ENCODE measurements at regions not wholly inside any gene's neighbourhood (a gene's known extent, or its start where the extent isn't known, plus 50 kb on each side); places are given as distances from the start of the nearest gene placed in this dataset.

- TF ChIP-seq ZNF114 (CRISPR knock-in tag; IDR thresholded peaks at IDR 0.05) (no peak), STAT1 (IDR thresholded peaks at IDR 0.05; ENCODE audit: unreplicated experiment) (no peak), JUNB (IDR thresholded peaks at IDR 0.05; ENCODE audit: unreplicated experiment) (no peak), CREB1 (CRISPR knock-in tag; IDR thresholded peaks at IDR 0.05; ENCODE audit: low read depth) (no peak), NANOG (IDR thresholded peaks at IDR 0.05; ENCODE audit: borderline replicate concordance) (no peak), POLR2AphosphoS5 (IDR thresholded peaks at IDR 0.05; ENCODE audit: low read depth) (no peak), EZH2phosphoT487 (IDR thresholded peaks at IDR 0.05; ENCODE audit: unreplicated experiment) (no peak), ETS1 (IDR thresholded peaks at IDR 0.05) (no peak), REST (IDR thresholded peaks at IDR 0.05; ENCODE audit: unreplicated experiment) (no peak), ZNF331 (CRISPR knock-in tag; IDR thresholded peaks at IDR 0.05; ENCODE audit: low read depth) (no peak), EZH2 (IDR thresholded peaks at IDR 0.05; ENCODE audit: low read depth, unreplicated experiment) (no peak)
- TF ChIP-seq, protein P1, sequence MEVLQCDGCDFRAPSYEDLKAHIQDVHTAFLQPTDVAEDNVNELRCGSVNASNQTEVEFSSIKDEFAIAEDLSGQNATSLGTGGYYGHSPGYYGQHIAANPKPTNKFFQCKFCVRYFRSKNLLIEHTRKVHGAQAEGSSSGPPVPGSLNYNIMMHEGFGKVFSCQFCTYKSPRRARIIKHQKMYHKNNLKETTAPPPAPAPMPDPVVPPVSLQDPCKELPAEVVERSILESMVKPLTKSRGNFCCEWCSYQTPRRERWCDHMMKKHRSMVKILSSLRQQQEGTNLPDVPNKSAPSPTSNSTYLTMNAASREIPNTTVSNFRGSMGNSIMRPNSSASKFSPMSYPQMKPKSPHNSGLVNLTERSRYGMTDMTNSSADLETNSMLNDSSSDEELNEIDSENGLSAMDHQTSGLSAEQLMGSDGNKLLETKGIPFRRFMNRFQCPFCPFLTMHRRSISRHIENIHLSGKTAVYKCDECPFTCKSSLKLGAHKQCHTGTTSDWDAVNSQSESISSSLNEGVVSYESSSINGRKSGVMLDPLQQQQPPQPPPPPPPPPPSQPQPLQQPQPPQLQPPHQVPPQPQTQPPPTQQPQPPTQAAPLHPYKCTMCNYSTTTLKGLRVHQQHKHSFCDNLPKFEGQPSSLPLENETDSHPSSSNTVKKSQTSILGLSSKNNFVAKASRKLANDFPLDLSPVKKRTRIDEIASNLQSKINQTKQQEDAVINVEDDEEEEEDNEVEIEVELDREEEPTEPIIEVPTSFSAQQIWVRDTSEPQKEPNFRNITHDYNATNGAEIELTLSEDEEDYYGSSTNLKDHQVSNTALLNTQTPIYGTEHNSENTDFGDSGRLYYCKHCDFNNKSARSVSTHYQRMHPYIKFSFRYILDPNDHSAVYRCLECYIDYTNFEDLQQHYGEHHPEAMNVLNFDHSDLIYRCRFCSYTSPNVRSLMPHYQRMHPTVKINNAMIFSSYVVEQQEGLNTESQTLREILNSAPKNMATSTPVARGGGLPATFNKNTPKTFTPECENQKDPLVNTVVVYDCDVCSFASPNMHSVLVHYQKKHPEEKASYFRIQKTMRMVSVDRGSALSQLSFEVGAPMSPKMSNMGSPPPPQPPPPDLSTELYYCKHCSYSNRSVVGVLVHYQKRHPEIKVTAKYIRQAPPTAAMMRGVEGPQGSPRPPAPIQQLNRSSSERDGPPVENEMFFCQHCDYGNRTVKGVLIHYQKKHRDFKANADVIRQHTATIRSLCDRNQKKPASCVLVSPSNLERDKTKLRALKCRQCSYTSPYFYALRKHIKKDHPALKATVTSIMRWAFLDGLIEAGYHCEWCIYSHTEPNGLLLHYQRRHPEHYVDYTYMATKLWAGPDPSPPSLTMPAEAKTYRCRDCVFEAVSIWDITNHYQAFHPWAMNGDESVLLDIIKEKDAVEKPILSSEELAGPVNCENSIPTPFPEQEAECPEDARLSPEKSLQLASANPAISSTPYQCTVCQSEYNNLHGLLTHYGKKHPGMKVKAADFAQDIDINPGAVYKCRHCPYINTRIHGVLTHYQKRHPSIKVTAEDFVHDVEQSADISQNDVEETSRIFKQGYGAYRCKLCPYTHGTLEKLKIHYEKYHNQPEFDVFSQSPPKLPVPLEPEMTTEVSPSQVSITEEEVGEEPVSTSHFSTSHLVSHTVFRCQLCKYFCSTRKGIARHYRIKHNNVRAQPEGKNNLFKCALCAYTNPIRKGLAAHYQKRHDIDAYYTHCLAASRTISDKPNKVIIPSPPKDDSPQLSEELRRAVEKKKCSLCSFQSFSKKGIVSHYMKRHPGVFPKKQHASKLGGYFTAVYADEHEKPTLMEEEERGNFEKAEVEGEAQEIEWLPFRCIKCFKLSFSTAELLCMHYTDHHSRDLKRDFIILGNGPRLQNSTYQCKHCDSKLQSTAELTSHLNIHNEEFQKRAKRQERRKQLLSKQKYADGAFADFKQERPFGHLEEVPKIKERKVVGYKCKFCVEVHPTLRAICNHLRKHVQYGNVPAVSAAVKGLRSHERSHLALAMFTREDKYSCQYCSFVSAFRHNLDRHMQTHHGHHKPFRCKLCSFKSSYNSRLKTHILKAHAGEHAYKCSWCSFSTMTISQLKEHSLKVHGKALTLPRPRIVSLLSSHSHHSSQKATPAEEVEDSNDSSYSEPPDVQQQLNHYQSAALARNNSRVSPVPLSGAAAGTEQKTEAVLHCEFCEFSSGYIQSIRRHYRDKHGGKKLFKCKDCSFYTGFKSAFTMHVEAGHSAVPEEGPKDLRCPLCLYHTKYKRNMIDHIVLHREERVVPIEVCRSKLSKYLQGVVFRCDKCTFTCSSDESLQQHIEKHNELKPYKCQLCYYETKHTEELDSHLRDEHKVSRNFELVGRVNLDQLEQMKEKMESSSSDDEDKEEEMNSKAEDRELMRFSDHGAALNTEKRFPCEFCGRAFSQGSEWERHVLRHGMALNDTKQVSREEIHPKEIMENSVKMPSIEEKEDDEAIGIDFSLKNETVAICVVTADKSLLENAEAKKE (CRISPR knock-in tag; IDR thresholded peaks at IDR 0.05) = no peak
- TF ChIP-seq, protein P2, sequence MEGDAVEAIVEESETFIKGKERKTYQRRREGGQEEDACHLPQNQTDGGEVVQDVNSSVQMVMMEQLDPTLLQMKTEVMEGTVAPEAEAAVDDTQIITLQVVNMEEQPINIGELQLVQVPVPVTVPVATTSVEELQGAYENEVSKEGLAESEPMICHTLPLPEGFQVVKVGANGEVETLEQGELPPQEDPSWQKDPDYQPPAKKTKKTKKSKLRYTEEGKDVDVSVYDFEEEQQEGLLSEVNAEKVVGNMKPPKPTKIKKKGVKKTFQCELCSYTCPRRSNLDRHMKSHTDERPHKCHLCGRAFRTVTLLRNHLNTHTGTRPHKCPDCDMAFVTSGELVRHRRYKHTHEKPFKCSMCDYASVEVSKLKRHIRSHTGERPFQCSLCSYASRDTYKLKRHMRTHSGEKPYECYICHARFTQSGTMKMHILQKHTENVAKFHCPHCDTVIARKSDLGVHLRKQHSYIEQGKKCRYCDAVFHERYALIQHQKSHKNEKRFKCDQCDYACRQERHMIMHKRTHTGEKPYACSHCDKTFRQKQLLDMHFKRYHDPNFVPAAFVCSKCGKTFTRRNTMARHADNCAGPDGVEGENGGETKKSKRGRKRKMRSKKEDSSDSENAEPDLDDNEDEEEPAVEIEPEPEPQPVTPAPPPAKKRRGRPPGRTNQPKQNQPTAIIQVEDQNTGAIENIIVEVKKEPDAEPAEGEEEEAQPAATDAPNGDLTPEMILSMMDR (conservative IDR thresholded peaks at IDR 0.05; ENCODE audit: low read depth in 2 of 2) = no peak
- H3K4me1 Mint-ChIP-seq = peaks cover 9% of the 10 kb centered on the region; the same call in 2 of the 3 replicates
- H4K20me1 ChIP-seq (replicated peaks; ENCODE audit: insufficient read depth) = no peaks in the 10 kb centered on the region; the same call in 1 of the 2 replicates
- H3K27me3 Mint-ChIP-seq (ENCODE audit: insufficient read depth, low read depth, poor library complexity) = peaks cover 11% of the 10 kb centered on the region
- DNase-seq (ENCODE audit: low spot score) = no peak
- H3K36me3 Mint-ChIP-seq (ENCODE audit: low read depth) = no peaks in the 10 kb centered on the region
- 0 out of 2 replicates have a peak, but pooled peaks cover 3% of the 10 kb centered on the region for H3K4me1 ChIP-seq (ENCODE audit: insufficient read depth)
- H3K4me2 ChIP-seq = no peak overlapping the region
- H3K4me3 ChIP-seq = no peak overlapping the region
- H3K9me3 Mint-ChIP-seq = no peaks in the 10 kb centered on the region
- no peaks in the 10 kb centered on the region for H3K79me2 ChIP-seq (replicated peaks; ENCODE audit: insufficient read depth)
- no peak overlapping the region for H2AFZ ChIP-seq
- no peak overlapping the region for H3K27ac ChIP-seq (ENCODE audit: low read depth)
- no peak for ATAC-seq
- no peak overlapping the region for H3K27ac Mint-ChIP-seq
- no peaks in the 10 kb centered on the region for H3K36me3 ChIP-seq (ENCODE audit: insufficient read depth)
- no peaks in the 10 kb centered on the region for H3F3A ChIP-seq (replicated peaks; ENCODE audit: low read depth)
- no peaks in the 10 kb centered on the region; the same call in 1 of the 2 replicates for H3K9me2 ChIP-seq (ENCODE audit: insufficient read depth)
- no peak overlapping the region for H3K4me3 Mint-ChIP-seq
- H3K27me3 ChIP-seq (ENCODE audit: insufficient read depth) = peaks cover 24% of the 10 kb centered on the region
Measured at GRCh38 chr12:93166541-93167307, 211.0 kb upstream of the NUDT4 start.
